ENCODE measurements at regions not wholly inside any gene's neighbourhood (a gene's known extent, or its start where the extent isn't known, plus 50 kb on each side); places are given as distances from the start of the nearest gene placed in this dataset.

GRCh38 chr10:28393956-28394568 is 91.2 kb upstream of the MPP7 start:
- DNase-seq = peak; percentile 67

DNA sequence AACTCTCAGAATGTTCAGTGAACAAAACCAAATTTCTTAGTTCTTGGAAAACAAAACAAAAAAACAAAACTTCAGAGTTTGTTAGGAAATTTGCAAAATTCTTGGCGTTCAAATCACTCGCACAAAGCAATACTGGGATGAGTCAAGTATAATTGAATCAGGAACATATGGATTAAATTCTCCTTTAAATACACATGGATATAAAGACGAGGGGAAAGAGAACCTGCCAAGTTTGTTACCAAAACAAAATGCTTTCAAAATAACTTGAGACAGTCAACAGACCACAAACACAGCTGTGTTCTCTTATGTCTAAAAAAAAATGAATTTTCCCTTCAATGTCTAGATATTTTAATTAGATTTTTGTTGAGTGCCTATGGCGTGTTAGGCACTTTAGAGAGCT is 93.5 kb upstream of the MPP7 start:
- no peak for DNase-seq

- no peak for DNase-seq
Measured at GRCh38 chr10:28397229-28397628, 94.4 kb upstream of the MPP7 start.

DNA sequence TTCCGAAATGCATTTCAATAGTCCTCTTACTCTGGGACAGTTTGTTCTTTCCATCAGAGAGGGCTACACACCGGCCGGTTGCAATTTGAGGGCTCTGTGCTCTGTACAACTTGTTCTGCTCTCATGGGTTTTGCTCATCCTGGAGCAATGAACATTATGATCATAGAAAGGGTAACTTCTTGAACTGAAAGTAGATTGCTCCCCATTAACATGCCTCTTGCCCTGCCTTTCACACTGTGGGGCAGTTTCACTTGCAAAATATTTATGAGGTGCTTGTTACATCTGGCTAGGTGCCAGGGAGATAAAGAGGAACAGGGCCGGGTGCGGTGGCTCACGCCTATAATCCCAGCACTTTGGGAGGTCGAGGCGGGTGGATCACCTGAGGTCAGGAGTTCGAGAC is 97.3 kb upstream of the MPP7 start:
- DNase-seq = no peak

- DNase-seq = no peak
Measured at GRCh38 chr10:28400681-28401080, 97.8 kb upstream of the MPP7 start.

- DNase-seq = peak; percentile 7
Measured at GRCh38 chr10:28402611-28403073, 99.8 kb upstream of the MPP7 start.

- no peak for DNase-seq
Measured at GRCh38 chr10:28403090-28403489, 100.2 kb upstream of the MPP7 start.

DNA sequence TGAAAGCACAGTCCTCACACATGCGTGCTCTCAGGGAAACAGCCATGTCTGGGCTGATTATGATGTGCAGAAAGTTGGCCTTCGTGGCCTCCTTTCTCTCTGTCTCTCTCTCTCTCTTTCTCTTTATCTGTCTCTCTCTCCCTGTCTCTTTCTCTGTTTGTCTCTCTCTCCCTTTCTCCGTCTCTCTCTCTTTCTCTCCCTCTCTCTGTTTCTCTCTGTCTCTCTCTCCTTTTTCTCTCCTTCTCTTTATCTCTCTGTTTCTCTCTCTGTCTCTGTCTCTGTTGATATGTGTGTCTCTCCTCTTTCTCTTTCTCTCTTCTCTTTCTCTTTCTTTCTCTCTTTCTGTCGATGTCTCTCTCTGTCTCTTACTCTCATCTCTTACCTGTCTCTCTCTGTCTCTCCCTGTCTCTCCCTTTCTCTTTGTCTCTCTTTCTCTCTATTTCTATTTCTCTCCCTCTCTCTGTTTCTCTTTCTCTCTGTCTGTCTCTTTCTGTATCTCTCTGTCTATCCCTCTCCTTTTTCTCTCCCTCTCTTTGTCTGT is 105.4 kb upstream of the MPP7 start:
- DNase-seq = no peak

- DNase-seq = no peak
Measured at GRCh38 chr10:28410420-28411135, 107.7 kb upstream of the MPP7 start.

- DNase-seq = no peak
Measured at GRCh38 chr10:28411136-28411460, 108.2 kb upstream of the MPP7 start.

GRCh38 chr10:28411648-28412047 is 108.8 kb upstream of the MPP7 start:
- DNase-seq = peak; percentile 20

- no peak for DNase-seq
Measured at GRCh38 chr10:28418069-28418468, 114.8 kb upstream of the WAC start.

DNA sequence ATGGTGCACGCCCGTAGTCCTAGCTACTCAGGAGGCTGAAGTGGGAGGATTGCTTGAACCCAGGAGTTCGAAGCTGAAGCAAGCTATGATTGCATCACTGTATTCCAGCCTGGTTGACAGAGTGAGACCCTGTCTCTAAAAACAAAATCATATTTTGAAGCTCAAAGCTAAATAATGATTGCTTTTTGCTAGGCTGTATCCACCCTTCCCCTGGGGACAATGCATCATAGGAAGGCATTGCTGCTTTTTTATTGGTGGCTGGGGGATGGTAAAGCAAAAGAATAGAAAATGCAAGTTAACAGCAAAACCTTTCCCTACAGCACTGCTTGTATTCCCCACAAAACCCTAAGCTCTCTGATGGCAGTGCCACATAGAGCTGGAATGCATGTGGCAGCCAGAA is 107.5 kb upstream of the WAC start:
- no peak for DNase-seq

GRCh38 chr10:28426392-28427159 is 106.3 kb upstream of the WAC start:
- DNase-seq = no peak

DNA sequence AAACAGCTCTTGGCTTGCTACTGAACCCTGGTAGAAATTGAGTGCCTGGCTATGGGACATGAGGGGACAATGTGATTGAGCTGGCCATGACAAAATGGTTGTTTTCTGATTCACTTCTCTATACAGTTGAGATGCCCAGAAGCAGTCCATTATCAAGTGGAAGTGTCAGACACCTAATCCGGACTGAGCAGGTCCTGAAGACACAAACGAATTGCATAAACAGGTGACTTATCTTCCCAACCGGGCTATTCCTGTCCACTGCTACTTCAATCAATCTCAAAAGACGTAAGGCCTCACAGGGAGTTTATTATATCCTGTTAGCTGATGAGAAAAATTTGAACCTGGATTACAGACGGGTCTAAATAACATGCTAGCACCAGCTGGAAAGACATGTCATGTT is 105.5 kb upstream of the WAC start:
- DNase-seq = no peak

DNA sequence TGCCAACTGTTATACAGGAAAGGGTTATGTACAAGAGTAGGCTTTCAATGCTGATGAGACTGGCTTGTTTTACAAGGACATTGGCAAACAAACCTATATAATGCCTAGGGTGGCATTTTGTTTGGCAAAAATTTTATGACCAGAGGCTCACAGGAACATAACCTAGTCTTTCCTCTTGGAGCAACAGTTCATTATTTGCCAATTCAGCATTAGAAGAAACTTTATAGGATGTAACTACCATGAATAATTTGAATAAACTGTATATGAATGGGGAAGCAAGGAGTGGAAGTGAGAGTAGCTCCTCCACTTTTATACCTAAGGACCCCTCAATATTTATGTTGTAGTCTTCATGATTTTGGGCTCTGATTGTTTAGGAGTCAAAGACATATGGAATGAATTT is 103.9 kb upstream of the WAC start:
- DNase-seq = no peak

DNA sequence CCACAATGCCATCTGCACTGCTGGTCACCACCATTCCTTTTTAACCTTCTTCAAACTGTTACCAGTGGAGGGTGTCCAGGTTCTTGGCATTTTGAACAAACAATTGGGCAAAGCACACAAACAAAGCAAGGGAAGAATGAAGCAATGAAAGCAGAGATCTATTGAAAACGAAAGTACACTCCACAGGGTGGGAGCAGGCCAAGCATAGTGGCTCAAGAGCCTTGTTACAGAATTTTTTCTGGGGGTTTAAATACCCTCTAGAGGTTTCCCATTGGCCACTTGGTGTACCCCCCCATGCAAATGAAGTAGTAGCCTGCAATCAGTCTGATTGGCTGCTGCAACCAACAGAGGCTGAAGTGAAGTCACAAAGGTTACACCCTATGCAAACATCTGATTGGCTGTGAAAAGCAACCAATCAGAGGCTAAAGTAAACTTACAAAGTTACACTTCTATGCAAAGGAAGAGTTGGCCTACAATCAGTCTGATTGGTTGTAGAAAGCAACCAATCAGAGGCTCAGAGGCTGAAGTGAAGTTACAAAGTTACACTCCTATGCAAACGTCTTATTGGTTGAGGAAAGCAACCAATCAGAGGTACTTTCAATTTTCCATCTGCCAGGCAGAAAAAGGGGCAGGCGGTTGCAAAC is 103.2 kb upstream of the WAC start:
- no peak for DNase-seq

DNA sequence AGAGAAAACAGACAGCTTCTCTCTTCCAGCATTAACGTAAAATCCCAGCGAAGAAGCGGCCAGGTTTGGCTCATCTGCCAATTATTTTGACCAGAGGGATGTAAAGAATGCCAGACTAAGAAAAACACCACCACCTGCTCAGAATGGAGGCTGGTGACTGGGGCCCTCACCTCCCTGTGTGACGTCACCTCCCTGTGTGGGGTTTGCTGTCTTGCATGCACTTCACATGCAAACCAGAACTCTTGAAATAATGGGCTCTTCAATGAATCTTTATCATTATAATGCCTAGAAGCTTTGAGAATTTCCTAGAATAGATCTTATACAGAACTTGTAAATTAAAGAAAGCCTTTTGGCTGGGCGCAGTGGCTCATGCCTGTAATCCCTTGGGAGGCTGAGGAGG is 101.8 kb upstream of the WAC start:
- DNase-seq = no peak

- peak; percentile 43 for DNase-seq
Measured at GRCh38 chr10:28432210-28432676, 100.7 kb upstream of the WAC start.

- DNase-seq = no peak
Measured at GRCh38 chr10:28434063-28434462, 98.9 kb upstream of the WAC start.

DNA sequence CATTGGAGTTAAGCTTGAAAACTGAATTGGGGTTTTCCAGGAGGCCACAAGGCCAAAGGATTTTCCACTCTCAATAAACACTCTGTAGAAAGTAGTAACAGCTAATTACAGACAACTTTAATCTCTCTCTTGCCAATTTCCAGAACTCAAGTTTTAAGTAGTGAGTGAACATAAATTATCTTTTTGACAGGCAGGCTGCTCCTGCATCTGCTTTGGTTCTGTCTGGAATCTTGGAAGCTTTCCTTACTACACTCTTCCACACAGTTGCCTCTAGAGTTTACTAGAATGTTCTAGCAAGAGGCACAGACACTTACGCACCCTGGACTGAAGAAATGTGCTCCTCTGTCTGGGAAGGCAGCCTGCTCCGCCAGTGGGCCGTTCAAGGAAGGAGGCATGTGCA is 90.5 kb upstream of the WAC start:
- no peak for DNase-seq

GRCh38 chr10:28444031-28444430 is 88.9 kb upstream of the WAC start:
- DNase-seq = no peak

GRCh38 chr10:28445516-28445915 is 87.4 kb upstream of the WAC start:
- DNase-seq = no peak

All from CD4-positive, alpha-beta T cell treated with Interleukin-12 subunit alpha and Interleukin-12 subunit beta, for 1 hour (primary cell).